Stimulated activated CD4-positive, alpha-beta T cell treated with anti-CD3 and anti-CD28 coated beads, Interleukin-1b, Interleukin-23, amount 100 ng/mL, for 24 hours (primary cell): ENCODE measurements at regions not wholly inside any gene's neighbourhood (a gene's known extent, or its start where the extent isn't known, plus 50 kb on each side); places are given as distances from the start of the nearest gene placed in this dataset.

Source experiments
- DNase-seq, 4 experiments: peaks; one replicate each; pipeline ENCODE4 v3.0.0-alpha.2; 2020; ENCODE audit warnings: low read depth in 4 of 4, low spot score in 1 of 4

- DNase-seq, result no peak
Measured at GRCh38 chr10:62623223-62623622, 181.3 kb upstream of the ADO start.

- DNase-seq, result no peak
Measured at GRCh38 chr10:62625484-62625883, 179.0 kb upstream of the ADO start.

GRCh38 chr10:62626079-62626478, 178.4 kb upstream of the ADO start:
- DNase-seq, result no peak

- no peak for DNase-seq
Measured at GRCh38 chr10:62626817-62627216, 177.7 kb upstream of the ADO start.

GRCh38 chr10:62627983-62628382, 176.5 kb upstream of the ADO start:
- DNase-seq, result no peak

GRCh38 chr10:62631241-62631640, 173.3 kb upstream of the ADO start:
- no peak for DNase-seq

GRCh38 chr10:62632071-62632809, 172.3 kb upstream of the ADO start:
- DNase-seq, result no peak

- DNase-seq, result no peak
Measured at GRCh38 chr10:62633976-62634375, 170.5 kb upstream of the ADO start.

- DNase-seq, result no peak
Measured at GRCh38 chr10:62634576-62634975, 169.9 kb upstream of the ADO start.

- DNase-seq, result no peak
Measured at GRCh38 chr10:62635127-62635526, 169.4 kb upstream of the ADO start.

GRCh38 chr10:62636825-62637248, 167.7 kb upstream of the ADO start:
- no peak for DNase-seq

GRCh38 chr10:62637249-62638061, 167.1 kb upstream of the ADO start:
- DNase-seq, result peak in 3 of 4 experiments; percentile 31 to 48 (median 38)

GRCh38 chr10:62638062-62638477, 166.4 kb upstream of the ADO start:
- DNase-seq, result no peak

GRCh38 chr10:62639144-62639543, 165.4 kb upstream of the ADO start:
- no peak for DNase-seq

- DNase-seq, result no peak
Measured at GRCh38 chr10:62640411-62640810, 164.1 kb upstream of the ADO start.

GRCh38 chr10:62643606-62644587, 160.6 kb upstream of the ADO start:
- DNase-seq, result no peak

- DNase-seq, result no peak
Measured at GRCh38 chr10:62647375-62648092, 157.0 kb upstream of the ADO start.

- no peak for DNase-seq
Measured at GRCh38 chr10:62648921-62649320, 155.6 kb upstream of the ADO start.

GRCh38 chr10:62650411-62650810, 154.1 kb upstream of the ADO start:
- DNase-seq, result no peak

- DNase-seq, result no peak
Measured at GRCh38 chr10:62651341-62651740, 153.2 kb upstream of the ADO start.

GRCh38 chr10:62652114-62652513, 152.4 kb upstream of the ADO start:
- DNase-seq, result no peak
